ENCODE measurements at regions not wholly inside any gene's neighbourhood (a gene's known extent, or its start where the extent isn't known, plus 50 kb on each side); places are given as distances from the start of the nearest gene placed in this dataset.

DNA sequence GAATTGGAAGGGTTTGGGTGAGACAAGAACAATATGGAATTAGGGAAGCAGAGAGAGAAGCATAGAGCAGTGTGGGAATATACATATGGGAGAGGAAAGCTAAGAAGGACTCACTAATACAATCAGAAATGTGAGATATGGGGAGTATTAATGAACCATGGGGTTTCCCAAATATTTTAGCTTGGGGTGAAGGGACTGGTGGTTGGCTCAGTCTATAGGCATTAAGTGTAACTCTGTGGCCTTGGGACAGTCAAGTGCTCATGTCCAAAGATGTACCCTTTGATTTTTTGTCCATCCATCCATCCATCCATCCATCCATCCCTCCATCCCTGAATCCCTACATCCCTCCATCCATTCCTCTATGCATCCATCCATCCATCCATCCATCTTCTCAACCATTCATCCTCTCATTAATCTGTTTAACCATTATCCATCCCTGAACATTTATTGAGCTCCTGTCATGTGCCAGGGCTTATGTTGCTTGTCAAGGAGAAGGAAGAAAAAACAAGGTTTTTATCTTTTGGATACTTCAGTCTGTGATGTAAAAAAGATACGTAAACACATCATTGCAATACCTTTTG, 263.4 kb upstream of the CHD6 start:
- H3K27ac ChIP-seq: no peak overlapping the region
- no peaks in the 10 kb centered on the region for H3K4me1 ChIP-seq
- no peaks in the 10 kb centered on the region for H3K27me3 ChIP-seq
- TF ChIP-seq POLR2A (IDR thresholded peaks at IDR 0.05): no peak
- TF ChIP-seq, protein P1, sequence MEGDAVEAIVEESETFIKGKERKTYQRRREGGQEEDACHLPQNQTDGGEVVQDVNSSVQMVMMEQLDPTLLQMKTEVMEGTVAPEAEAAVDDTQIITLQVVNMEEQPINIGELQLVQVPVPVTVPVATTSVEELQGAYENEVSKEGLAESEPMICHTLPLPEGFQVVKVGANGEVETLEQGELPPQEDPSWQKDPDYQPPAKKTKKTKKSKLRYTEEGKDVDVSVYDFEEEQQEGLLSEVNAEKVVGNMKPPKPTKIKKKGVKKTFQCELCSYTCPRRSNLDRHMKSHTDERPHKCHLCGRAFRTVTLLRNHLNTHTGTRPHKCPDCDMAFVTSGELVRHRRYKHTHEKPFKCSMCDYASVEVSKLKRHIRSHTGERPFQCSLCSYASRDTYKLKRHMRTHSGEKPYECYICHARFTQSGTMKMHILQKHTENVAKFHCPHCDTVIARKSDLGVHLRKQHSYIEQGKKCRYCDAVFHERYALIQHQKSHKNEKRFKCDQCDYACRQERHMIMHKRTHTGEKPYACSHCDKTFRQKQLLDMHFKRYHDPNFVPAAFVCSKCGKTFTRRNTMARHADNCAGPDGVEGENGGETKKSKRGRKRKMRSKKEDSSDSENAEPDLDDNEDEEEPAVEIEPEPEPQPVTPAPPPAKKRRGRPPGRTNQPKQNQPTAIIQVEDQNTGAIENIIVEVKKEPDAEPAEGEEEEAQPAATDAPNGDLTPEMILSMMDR (IDR thresholded peaks at IDR 0.05): no peak
- no peak for DNase-seq (ENCODE audit: extremely low spot score in 2 of 2)
- no peaks in the 10 kb centered on the region for H3K36me3 ChIP-seq
- intact Hi-C loops (cut with DNase I): no loop called here
- no peak overlapping the region for H3K4me3 ChIP-seq
- H3K9me3 ChIP-seq: no peaks in the 10 kb centered on the region

DNA sequence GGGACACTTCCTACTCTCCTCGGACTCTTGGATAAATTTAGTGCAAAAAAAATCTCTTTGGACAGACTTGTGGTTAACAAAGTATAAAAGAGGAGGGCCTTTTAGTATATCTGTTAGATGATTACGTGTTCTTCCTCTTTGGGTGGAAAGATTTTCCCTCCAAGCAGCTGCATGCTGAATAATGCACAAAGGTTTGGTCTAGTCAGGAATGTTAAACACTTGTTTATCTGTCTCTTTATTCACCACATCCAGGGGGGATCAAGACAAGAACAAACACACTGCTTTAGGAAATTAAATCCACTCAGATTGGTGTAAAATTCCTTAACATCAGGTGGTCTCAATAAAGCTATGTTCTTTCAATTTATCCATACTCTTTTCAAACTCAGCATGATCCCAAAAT, 260.9 kb upstream of the CHD6 start:
- intact Hi-C loops (cut with DNase I): no loop called here
- no peak for DNase-seq (ENCODE audit: extremely low spot score in 2 of 2)
- TF ChIP-seq, protein P1 (IDR thresholded peaks at IDR 0.05): no peak
- TF ChIP-seq POLR2AphosphoS5 (IDR thresholded peaks at IDR 0.05; ENCODE audit: insufficient read depth in 1 of 2, low read depth in 1 of 2) (no peak), POLR2A (IDR thresholded peaks at IDR 0.05) (no peak)
- no peak overlapping the region for H3K27ac ChIP-seq
- no peaks in the 10 kb centered on the region for H3K36me3 ChIP-seq
- H3K9me3 ChIP-seq: no peaks in the 10 kb centered on the region
- no peaks in the 10 kb centered on the region for H3K4me1 ChIP-seq
- H3K27me3 ChIP-seq: no peaks in the 10 kb centered on the region
- H3K4me3 ChIP-seq: no peak overlapping the region

DNA sequence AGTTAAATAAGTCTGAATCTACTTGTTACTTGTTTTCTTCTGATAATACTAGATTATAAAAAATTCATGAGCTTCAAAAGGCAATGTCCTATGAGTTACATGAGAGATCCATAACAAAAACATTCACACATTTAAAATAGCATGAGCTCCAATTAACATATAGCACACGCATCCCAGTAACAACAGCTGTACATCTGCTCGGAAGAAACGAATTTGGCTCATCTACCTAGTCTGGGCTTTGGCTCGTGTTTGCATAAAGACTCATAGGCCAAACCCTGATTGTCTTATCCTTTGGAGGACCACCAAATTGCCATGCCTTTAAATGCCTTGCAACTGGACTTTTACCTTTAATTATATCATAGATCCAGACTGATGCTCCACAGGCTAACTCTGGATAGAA, 259.7 kb upstream of the CHD6 start:
- TF ChIP-seq POLR2AphosphoS5 (IDR thresholded peaks at IDR 0.05; ENCODE audit: insufficient read depth in 1 of 2, low read depth in 1 of 2): no peak
- TF ChIP-seq, protein P1 (IDR thresholded peaks at IDR 0.05): no peak
- no peak for TF ChIP-seq POLR2A (IDR thresholded peaks at IDR 0.05)
- no peaks in the 10 kb centered on the region for H3K9me3 ChIP-seq
- no peaks in the 10 kb centered on the region for H3K27me3 ChIP-seq
- H3K27ac ChIP-seq: no peak overlapping the region
- no peaks in the 10 kb centered on the region for H3K4me1 ChIP-seq
- no peak for DNase-seq (ENCODE audit: extremely low spot score in 2 of 2)
- intact Hi-C loops (cut with DNase I): no loop called here
- H3K36me3 ChIP-seq: no peaks in the 10 kb centered on the region
- no peak overlapping the region for H3K4me3 ChIP-seq

DNA sequence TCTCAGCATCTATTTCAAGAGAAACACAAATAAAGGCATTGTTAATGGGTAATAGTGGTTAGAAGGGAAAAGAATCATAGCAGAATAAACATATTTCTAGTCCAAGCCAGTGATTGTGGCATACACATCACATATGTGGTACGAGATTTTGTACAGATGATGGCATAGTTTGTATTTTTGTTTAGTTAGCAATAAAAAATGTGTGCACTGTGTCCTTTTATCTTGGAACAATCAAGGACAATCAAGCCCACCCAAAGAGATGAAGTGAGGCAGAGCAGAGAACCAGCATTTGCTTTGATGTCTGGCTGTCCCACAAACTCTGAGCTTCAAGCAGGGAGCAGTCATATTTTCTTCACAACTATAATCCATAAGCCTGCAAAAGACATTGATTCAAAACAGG, 256.5 kb upstream of the CHD6 start:
- Histone ChIP-seq H3K4me3 (no peak overlapping the region), H3K9me3 (no peaks in the 10 kb centered on the region), H3K4me1 (no peaks in the 10 kb centered on the region), H3K36me3 (no peaks in the 10 kb centered on the region), H3K27ac (no peak overlapping the region), H3K27me3 (no peaks in the 10 kb centered on the region)
- DNase-seq (ENCODE audit: extremely low spot score in 2 of 2): no peak
- no peak for TF ChIP-seq POLR2AphosphoS5 (IDR thresholded peaks at IDR 0.05; ENCODE audit: insufficient read depth in 1 of 2, low read depth in 1 of 2)
- intact Hi-C loops (cut with DNase I): no loop called here

DNA sequence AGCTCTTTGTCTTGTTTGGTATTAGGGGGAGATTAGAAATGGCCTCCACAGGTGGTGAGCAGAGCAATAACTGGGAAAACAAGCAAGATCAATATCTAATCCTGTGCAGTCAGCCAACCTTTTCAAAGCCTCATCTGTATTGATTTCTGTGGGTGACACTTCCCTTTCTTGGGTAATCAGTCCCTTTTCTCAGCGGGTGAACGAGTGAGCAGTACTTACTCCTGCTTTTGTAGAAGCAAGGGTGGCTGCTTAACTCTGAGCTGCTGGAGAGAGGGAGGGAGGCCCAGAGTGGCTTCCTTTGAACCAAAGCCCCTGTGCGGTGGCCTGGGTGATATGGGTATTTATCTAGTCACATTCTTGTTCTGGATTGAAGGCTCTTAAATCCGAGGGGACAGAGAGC, 254.8 kb upstream of the CHD6 start:
- no peaks in the 10 kb centered on the region for H3K9me3 ChIP-seq
- no peak overlapping the region for H3K4me3 ChIP-seq
- H3K36me3 ChIP-seq: no peaks in the 10 kb centered on the region
- intact Hi-C loops (cut with DNase I): no loop called here
- H3K27me3 ChIP-seq: no peaks in the 10 kb centered on the region
- no peak overlapping the region for H3K27ac ChIP-seq
- no peaks in the 10 kb centered on the region for H3K4me1 ChIP-seq
- no peak for DNase-seq (ENCODE audit: extremely low spot score in 2 of 2)
- TF ChIP-seq POLR2AphosphoS5 (IDR thresholded peaks at IDR 0.05; ENCODE audit: insufficient read depth in 1 of 2, low read depth in 1 of 2) (no peak), POLR2A (IDR thresholded peaks at IDR 0.05) (no peak)
- TF ChIP-seq, protein P1 (IDR thresholded peaks at IDR 0.05): no peak

All from vagina (tissue), 2 donors.